T47D (cell line): ENCODE measurements at regions not wholly inside any gene's neighbourhood (a gene's known extent, or its start where the extent isn't known, plus 50 kb on each side); places are given as distances from the start of the nearest gene placed in this dataset.
A peak's percentile ranks its signal among the peaks of the same experiment; 100 is the strongest.

Source experiments
- DNase-seq, 2 experiments: peaks; one replicate each; pipeline versions ENCODE4 v3.0.0 to v3.0.0-alpha.2; 2011 to 2012; ENCODE audit warnings: low read depth in 1 of 2, low spot score in 1 of 2
- JUND ChIP-seq: IDR thresholded peaks from 2 replicates; pipeline ENCODE4 v1.6.1; 2012; ENCODE audit warnings: low read depth
- in situ Hi-C: cut with HindIII; loops from 2 replicates; pipeline ENCODE4 v1.10.0; 2016; ENCODE audit warnings: low sequenced_read_pairs, low pct_unique_long_range_greater_than_20kb

DNA sequence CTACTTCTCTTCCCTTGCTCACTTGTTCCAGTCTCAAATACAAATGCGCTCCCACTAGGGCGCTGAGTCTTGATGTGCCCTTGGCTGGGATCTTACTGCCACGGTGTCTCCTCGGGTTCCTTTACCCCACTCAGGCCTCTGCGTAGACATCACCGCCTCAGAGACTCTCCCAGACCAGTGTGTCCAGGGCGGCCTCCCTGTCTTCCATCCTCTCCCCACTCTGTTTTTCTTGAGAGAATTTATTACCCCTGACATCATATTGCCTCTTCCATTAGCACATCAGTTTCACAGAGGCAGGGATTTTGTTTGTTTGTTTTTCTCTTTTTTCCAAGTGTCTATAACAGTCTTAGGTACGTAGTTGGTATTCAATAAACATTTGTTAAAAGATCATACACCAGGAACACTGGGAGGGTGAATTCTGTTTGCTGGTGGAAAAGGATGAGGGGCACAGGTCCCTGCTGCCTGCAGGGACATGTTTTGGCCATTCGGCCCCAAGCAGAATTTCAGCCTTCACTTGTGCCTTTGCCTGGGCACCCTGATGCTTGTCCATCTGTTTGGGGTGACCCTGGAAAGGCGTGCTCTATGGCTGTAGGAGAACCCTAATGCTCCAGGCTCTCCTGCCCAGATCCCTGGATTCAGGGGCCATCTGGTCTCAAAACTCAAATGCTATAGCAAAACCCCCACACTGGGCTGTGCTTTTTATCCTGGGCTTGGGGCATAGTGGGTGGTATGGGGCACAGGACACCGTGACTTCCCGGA lies 55.0 kb downstream of the RPL37A start:
- no peak for DNase-seq
- in situ Hi-C loops = no loop called here
- no peak for TF ChIP-seq JUND

DNA sequence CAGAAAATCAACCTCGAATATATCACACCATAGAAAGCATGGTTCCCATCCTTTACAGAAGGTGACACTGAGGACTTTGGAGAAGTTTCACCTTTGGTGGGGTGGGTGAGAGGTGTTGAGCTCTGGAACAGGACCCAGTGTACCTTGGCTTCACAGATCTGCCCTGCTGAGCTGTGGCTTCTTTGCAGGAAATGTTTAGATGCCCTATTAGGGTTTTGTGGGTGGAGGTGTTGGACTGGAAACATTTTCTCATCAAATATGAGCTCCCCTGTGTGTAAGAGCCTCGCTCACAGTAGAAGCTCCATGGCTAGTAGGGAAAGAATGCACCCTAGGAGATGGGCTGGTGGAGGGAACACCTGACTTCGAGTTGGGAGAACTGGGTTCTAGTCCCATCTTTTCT lies 55.6 kb downstream of the RPL37A start:
- no peak for TF ChIP-seq JUND

GRCh38 chr2:216554755-216555154 lies 56.1 kb downstream of the RPL37A start:
- no peak for DNase-seq
- in situ Hi-C loops = no loop called here
- TF ChIP-seq JUND = no peak

More for the DNA sequence above, 55.6 kb downstream of the RPL37A start:
- no peak for DNase-seq
- in situ Hi-C loops = no loop called here

DNA sequence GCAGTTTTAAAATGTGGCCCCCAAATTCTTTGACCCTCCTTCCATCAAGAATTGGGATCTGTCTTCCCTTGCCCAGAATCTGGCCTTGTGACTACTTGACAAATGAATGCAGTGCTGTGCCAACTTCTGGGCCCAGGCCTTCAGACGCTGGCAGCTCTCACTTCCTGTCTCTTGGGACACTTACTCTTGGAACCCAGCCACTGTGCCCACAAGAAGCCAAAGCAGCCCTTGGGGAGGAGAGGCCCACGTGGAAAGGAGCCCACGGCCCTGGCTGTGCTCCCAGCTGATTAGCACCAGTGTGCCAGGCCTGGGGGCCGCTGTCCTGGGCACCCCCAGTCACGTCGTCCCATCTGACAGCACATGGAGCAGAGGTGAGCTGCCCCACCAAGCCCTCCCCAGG lies 56.6 kb downstream of the RPL37A start:
- no peak for TF ChIP-seq JUND
- in situ Hi-C loops = no loop called here
- DNase-seq = peak in 1 of 2 experiments; percentile 12

DNA sequence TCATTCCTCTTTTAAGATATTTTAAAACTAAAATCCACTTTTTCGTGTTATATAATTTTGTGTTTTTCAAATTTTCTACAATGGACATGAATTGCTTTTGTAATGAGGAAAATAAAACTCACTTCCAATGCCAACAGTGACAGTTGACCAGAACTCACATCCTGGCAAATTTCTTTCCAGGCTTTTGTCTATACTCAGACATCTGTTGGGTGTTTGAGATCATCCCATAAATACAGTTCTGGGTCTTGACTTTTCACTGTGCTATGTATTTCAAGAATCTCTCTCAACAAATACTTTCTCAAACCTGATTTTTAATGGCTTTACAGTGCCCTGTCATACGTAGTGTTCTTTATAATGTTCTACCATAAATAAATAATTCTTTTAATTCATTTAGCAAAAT lies 57.6 kb downstream of the RPL37A start:
- in situ Hi-C loops = no loop called here
- no peak for DNase-seq
- no peak for TF ChIP-seq JUND

GRCh38 chr2:216557413-216557812 lies 58.8 kb downstream of the RPL37A start:
- no peak for TF ChIP-seq JUND
- DNase-seq = no peak
- in situ Hi-C loops = no loop called here

DNA sequence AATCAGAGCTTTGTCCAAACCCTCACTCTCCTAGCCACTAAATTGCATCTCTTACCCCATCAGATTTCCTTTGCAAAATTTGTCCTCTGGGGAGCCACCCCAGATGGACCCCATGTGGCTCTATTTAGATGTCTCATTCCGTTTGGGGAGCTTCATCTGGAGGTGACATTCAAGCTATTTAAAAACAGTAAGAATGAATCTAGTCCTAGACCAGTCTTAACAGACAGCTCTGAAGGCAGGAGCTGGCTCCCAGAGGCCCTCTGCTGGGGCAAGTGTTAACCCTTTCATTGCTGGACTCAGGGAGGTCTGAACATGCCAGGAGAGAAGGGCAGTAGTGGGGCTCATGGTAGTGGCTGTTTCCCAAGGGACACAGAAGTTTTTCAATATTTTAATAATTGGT lies 59.2 kb downstream of the RPL37A start:
- TF ChIP-seq JUND = no peak
- in situ Hi-C loops = no loop called here
- no peak for DNase-seq

- in situ Hi-C loops = no loop called here
- no peak for TF ChIP-seq JUND
- DNase-seq = no peak
Observed at GRCh38 chr2:216559625-216560156, 61.0 kb downstream of the RPL37A start.

DNA sequence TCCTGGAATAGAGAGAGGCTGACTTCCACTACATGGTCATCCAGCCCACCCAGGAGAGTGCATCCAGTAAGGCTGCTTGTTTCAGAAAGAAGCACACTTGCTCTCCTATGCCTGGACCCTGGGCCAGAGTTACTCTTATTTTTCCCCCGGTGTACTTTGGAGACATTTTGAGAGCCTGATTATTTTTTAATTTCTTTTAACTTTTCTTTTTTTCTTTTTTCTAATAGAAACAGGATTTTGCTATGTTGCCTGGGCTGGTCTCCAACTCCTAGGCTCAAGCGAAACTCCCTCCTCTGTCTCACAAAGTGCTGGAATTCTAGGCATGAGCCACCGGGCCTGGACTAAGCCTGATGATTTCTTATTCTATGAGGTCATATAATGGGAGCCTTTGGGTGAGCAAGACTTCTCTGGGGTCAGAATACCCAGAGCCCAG lies 62.2 kb downstream of the RPL37A start:
- no peak for DNase-seq
- TF ChIP-seq JUND = no peak
- in situ Hi-C loops = no loop called here

DNA sequence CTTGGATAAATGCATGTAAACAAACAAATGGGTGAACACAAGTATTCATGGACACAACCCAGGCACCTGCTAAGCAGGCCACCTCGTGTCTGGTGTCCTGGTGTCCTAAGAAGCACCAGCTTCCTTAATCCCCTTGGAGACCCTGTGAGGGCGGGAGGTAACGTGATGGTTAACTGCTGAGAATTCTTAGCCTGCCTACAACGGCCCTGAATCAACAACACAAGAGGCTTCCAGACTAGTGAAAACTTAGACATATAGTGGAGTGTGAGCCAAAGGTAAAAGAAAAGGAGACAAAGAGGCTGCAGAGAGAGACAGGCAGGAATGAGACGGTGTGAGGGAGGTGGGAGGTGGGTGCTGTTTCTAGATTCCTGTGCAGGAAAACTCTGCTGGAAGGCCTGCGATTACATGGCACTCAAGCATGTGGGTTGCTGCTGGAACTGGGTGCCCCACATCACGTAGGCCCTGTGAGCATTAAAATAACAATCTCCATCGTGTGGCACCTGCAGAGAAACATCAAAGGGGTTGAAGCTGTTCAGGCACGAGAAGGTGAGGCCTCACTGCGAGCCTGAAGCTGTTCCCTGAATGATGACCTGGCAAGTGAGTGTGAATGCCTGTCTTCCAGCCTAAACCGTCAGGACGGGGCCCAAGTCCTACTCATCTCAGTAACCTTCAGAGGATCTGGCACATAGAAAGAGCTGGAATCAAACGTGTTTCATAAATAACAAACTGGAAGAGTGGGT lies 64.2 kb downstream of the RPL37A start:
- no peak for DNase-seq
- TF ChIP-seq JUND = no peak
- in situ Hi-C loops = no loop called here

DNA sequence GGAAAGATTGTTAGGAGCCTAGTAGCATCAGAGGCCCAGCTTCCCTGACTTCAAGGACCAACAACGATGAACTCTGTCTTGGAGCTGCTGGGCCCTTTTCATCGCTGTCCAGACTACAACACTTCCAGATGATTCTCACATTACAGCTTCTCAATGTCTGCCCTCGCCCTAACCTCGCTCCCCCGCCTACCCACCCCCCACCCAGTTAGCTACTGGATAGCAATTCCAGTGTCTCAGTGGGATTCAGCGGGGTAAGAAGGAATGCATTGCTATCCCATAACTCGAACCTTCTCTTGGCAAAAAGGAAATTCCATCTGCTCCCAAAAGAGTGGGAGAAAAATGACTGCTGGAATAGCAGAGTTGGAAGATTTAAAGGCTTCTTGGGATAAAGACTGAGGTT lies 65.0 kb downstream of the RPL37A start:
- in situ Hi-C loops = no loop called here
- TF ChIP-seq JUND = no peak
- no peak for DNase-seq

GRCh38 chr2:216564611-216565010 lies 66.0 kb downstream of the RPL37A start:
- in situ Hi-C loops = no loop called here
- no peak for TF ChIP-seq JUND
- no peak for DNase-seq

GRCh38 chr2:216565956-216566355 lies 67.3 kb upstream of the IGFBP2 start:
- in situ Hi-C loops = no loop called here
- no peak for TF ChIP-seq JUND
- DNase-seq = no peak
